Non-pigmented ciliary epithelial cell (primary cell): ENCODE measurements at regions not wholly inside any gene's neighbourhood (a gene's known extent, or its start where the extent isn't known, plus 50 kb on each side); places are given as distances from the start of the nearest gene placed in this dataset.
"Not testable (repeated sequence)": the region's sequence is repeated elsewhere in the genome, so short reads cannot be mapped to it uniquely, and the experiment has no call there.

Experiments
- DNase-seq: peaks from one replicate; pipeline ENCODE4 v3.0.0-alpha.2; 2010; ENCODE audit warnings: low read depth

DNA sequence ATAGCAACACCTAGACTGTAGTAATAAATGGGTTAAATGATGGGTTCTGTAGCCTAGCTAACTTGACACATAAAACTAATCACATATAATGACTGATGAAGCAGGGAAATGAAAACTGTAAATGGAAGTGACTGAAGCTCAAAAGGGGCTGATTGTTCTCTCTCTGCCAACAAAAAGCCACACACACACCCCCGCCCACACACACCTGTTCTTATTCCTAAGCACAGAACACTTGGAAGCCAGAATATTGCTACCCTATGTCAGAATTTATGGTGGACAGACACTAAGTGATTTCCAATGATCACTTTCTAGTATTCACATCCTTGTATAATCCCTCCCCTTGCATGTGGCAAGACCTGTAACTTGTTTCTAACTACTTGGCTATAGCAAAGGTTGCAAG lies 603.5 kb downstream of the UTRN start:
- no peak for DNase-seq

DNA sequence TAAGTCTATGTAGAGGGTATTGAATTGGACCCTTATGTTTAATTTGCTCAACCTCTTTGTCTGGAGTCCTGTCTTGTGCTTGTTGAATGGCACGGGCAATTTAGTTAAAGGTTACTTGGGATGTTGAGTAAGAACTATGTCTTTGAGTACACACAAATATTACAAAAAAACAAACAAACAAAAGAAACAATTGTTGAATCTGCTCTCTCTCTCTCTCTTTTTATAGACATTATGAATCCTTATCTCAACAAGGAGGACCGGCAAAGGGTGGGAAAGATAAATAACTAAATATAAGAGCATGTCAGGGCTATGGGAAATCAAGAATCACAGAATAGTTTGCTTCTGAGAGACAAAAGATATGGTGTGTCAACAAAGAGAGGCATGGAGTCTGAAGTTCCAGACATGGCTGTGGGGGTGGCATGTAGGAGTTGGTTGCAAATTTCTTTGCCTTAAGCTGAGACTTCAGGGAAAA lies 608.6 kb downstream of the UTRN start:
- DNase-seq = no peak

GRCh38 chr6:144894240-144894639 lies 609.1 kb downstream of the UTRN start:
- DNase-seq = no peak

DNA sequence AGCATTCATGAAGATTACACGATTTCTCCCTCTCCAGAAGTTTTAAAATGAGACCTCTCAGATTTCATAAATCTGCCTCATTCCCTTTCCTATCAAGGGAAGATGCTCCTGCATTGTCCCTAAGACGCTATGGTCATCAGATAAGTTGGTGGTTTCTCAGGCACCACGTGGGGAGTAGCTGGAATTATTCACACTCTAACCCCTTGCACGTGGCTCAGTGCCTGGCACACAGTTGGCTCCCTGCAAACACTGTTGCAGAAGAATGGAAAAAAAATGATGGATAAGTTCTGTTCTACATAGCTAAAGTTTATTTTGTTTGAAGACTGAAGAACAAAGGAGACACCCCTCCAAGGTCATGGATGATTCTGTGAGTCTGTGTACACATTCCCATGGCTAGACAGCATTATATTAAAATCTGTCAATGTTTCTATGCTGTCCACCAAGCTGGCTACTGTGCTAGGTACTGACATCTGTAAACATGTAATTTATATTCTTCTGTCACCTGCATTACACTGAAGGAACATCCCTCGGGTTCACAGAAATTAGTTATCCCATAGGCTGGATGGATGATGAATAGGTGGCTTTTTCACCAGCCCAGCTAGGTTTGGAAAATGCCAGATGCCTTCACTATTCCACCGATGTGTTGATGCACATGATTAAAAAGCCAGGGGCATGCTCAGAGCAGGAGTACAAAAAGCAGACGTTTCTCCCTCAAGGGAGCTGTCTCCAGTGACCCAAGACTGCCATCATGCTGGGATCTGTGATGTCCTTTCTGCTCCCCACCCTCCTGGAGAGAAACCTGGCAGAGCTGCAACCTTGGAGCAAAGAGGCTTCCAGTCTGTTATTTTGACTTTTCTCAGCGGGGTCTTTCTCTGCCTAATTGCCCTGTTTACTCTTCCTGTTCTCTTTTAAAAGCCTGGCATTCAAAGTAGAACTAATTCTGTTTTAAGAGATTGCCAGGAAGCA lies 610.5 kb downstream of the UTRN start:
- DNase-seq = no peak

- no peak for DNase-seq
Measured at GRCh38 chr6:144896289-144896688, 611.2 kb downstream of the UTRN start.

DNA sequence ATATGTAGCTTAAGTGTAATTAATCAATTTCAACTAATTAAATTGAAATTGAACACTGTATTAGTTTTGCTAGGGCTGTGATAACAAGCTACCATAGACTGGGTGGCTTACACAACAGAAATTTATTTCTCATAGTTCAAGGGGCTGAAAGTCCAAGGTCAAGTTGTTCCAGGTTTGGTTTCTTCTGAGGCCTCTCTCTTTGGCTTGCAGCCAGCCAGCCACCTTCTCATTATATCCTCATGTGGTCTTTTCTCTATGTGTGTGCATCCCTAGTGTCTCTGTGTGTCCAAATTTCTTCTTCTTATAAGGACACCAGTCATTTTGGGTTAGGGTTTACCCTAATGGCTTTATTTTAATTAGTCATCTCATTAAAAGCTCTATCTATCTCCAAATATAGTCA lies 611.7 kb downstream of the UTRN start:
- no peak for DNase-seq

- DNase-seq = peak; percentile 52
Measured at GRCh38 chr6:144897441-144897921, 612.3 kb downstream of the UTRN start.

GRCh38 chr6:144898052-144898689 lies 613.0 kb downstream of the UTRN start:
- DNase-seq = no peak

DNA sequence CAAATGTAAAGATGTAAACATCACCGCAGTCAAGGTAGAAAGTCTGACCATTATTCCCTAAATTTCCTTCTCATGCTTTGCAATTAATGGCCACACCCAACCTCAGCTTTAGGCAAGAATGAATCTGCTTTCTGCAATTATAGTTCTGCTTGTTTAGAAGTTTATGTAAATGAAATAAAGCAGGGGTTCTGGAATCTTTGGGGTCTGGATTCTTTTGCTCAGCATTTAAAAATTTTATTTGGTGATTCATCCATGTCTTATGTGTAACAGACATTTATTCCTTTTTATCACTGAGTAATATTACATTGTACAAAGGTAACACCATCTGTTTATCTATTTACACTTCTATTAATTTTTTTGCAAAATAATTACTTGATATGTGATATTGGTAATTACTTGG lies 613.6 kb downstream of the UTRN start:
- no peak for DNase-seq

DNA sequence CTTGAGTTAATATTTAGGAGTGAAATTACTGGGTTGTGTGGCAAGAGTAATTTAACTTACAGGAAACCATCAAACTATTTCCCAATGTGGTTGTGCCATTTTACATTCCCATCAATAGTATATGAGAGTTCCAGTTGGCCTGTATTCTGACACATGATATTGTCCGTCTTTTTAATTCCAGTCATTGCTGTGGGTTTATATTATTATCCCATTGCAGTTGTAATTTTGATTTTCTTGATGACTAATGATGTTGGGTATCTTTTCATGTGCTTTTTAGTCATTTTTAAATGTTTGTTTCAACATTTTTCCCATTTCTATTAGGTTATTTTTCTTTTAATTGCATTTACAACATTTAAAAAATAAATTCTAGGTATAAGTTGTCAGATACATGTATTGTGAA lies 614.0 kb downstream of the UTRN start:
- DNase-seq = no peak

- no peak for DNase-seq
Measured at GRCh38 chr6:144901412-144901811, 616.3 kb downstream of the UTRN start.

DNA sequence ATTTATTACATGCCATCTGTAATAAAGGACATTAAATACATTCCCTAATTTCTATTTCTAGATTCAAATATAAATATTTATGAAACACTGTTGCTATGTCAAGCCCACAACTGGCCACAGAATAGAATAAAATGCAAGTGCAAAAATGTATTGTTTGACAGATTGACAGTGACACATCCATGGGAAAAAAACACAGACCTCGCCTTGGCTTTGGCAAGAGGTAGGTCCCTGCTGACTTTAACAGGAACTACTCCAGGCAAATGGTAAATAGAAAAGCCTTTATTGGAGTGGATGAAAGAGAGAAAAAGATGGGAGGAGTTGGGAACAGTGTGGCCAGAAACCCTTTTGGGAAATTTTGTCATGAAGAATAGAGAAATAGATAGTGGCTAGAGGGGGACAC lies 622.9 kb downstream of the UTRN start:
- no peak for DNase-seq

DNA sequence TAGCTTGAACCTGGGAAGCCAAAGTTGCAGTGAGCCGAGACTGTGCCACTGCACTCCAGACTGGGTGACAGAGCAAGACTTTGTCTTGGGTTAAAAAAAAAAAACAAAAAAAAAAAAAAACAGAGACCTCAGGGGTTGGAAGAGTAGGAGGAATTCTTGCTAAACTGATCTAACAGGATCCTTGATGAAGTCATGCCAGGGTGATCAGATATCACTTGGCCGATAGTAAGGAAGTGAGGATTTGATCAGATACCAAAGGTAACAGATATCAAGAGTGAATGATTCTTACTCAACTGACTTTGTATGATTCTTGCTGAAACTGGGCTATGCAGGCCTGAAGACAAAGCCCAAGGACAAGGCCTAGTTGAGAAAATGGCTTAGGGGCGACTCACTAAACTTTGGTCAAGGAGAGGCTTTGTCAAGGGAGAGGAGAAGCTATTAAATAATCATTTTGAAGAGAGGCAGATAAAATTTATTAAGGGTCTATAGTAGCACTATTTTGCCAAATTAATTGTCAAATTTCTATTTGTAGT lies 624.7 kb downstream of the UTRN start:
- no peak for DNase-seq

- DNase-seq = no peak
Measured at GRCh38 chr6:144911322-144911721, 626.2 kb downstream of the UTRN start.

DNA sequence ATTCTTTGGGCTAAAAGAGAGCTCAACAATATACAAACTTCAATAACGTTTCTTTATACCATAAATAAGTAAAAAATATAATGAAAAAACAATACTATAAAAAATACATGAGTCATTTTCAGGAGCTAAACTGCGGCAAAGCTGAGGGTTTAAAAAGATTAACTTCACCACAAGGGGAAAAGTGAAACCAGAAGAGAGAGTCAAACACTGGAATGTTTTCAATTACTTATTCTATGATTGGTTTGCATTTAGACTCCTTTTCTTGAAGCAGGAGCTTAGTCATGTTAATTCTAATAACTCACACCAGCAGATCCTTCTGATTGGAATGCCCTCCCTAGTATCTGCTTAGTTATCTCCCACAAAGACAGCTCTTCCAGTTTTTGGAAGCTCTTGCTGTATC lies 627.3 kb downstream of the UTRN start:
- peak; percentile 70 for DNase-seq

DNA sequence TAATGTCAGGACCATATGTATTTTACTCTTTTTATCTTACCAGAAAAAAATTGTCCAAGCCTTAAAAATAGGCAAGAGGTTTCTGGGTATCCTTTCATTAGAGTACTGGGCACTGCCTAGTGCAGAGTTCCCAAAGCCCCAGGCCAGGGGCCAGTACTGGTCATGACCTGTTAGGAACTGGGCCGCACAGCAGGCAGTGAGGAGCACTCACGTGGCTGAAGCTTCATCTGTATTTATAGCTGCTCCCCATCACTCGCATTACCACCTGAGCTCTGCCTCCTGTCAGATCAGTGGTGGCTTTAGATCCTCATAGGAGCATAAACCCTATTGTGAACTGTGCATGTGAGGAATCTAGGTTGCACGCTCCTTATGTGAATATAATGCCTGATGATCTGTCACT lies 632.9 kb downstream of the UTRN start:
- DNase-seq = no peak

- no peak for DNase-seq
Measured at GRCh38 chr6:144919560-144919959, 634.4 kb downstream of the UTRN start.

DNA sequence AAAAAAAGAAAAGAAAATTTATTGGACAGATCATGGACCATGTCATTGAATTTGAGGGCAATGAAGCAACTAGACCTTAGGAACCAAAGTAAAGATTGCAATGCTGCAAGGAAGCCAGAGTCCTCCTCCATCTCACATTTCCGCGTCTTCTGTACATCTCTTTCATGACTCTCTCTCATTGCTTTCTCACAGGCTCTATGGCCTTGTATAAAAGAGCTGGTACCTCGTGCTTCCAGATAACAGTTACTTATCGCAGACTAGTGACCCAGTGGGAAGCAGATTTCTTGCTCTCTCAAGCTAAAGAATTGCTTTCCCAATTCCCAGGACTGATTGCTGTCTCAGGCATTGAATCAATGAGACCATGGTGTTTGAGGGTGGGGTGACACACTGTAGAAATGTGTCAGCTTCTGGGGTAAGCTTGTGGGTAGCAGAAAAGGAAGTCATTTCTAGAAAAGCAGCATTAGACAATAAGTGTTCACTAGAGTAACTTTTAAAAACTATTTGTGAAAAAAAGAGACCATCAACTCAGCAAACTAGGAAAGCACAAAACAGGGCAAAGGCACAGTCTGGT lies 635.3 kb downstream of the UTRN start:
- DNase-seq = no peak

DNA sequence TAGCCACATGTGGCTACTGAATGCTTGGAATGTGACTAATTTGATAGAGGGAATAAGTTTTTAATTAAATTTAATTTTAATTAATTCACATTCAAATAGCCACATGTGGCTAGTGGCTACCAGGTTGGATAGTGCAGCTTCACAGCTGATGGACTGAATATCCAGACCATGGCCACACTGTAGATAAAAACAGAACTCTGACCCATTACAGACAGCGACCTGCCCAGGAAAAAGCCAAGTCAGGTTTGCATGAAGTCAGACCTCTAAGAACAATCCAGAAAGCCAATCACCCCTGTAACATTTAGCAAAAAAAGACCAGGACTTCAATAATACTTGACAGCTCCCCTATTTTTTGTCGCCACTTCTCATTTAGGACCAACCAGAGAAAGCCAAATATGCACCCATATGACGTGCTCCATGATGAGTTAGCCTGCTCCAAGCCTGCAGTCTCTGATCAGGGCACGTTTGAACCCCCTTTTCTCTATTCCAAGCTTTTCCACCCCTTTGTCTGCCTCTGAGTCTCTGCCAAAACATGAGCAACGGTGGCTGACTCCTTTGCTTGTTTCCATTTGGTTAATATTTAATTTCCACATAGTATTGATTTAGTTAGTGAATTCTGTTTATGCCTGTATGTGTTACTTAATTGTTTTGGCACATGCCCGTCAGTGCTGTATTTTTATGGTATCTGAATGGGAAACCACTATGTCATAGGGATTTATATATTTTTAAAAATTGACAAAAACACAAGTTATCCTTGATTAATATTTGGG lies 636.3 kb downstream of the UTRN start:
- DNase-seq = no peak

DNA sequence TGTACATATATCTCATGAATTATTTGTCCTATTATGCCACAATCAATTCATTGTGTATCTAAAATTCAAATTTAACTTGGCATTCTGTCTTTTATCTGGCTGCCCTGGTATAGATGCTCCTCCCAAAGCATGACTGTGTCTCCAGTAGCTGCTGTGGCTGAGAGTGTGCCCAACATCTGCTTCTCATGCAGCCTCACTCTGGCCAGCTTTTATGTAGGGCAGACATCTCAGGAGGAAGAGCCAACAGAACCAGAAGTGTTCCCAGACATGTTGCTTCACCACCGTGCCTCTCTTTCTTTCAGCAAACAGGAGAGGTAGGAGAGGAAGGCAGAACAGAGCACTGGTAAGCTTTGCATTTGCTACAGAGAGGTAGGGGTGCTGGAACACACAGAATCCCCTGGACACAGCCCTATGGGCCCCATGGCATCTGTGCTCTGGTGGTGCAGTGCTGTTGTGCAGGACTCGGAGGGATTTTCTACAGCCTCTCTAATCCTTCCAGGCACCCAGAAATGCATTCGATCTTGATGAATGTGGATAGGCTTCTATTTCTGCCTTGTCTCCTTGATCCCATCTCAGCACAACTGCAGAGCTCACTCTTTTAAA lies 637.1 kb downstream of the UTRN start:
- DNase-seq = no peak

- not testable (repeated sequence) for DNase-seq
Measured at GRCh38 chr6:144922771-144923490, 637.8 kb downstream of the UTRN start.
